MM.1S (cell line): ENCODE measurements at regions not wholly inside any gene's neighbourhood (a gene's known extent, or its start where the extent isn't known, plus 50 kb on each side); places are given as distances from the start of the nearest gene placed in this dataset.

ENCODE experiments used
- DNase-seq: peaks from one replicate; pipeline ENCODE4 v3.0.0-alpha.2; 2015
- H2AFZ ChIP-seq: fragments of 300-600 bp; sonication (generic); 2 replicates; pipeline ENCODE4 v1.6.0; 2016; ENCODE audit warnings: antibody characterized with exemption, low read length
- H3F3A ChIP-seq: fragments of 300-600 bp; sonication (generic); 2 replicates; pipeline ENCODE4 v1.6.1; 2016; ENCODE audit warnings: mild to moderate bottlenecking, antibody characterized with exemption, low read length, moderate library complexity, mixed read lengths; ENCODE audit not compliant: insufficient read depth
- H3K27ac ChIP-seq: fragments of 300-600 bp; sonication (generic); 2 replicates; pipeline ENCODE4 v1.5.1; 2016; ENCODE audit warnings: mild to moderate bottlenecking, low read length
- H3K27me3 ChIP-seq: fragments of 300-600 bp; sonication (generic); replicated peaks from 2 replicates; pipeline ENCODE4 v1.6.0; 2016; ENCODE audit warnings: low read length; ENCODE audit not compliant: insufficient read depth
- H3K36me3 ChIP-seq: fragments of 300-600 bp; sonication (generic); replicated peaks from 2 replicates; pipeline ENCODE4 v1.6.1; 2016; ENCODE audit warnings: mild to moderate bottlenecking, low read length, mixed read lengths; ENCODE audit not compliant: insufficient read depth
- H3K4me1 ChIP-seq: fragments of 300-600 bp; sonication (generic); 2 replicates; pipeline ENCODE4 v1.6.1; 2016; ENCODE audit warnings: low read length, mixed read lengths
- H3K4me2 ChIP-seq: fragments of 300-600 bp; sonication (generic); 2 replicates; pipeline ENCODE4 v1.6.0; 2016; ENCODE audit warnings: low read depth, low read length
- H3K4me3 ChIP-seq: fragments of 300-600 bp; sonication (generic); 2 replicates; pipeline ENCODE4 v1.5.1; 2016; ENCODE audit warnings: low read length, mixed read lengths
- H3K79me2 ChIP-seq: fragments of 300-600 bp; sonication (generic); 2 replicates; pipeline ENCODE4 v1.6.1; 2016; ENCODE audit warnings: mixed run types, low read length, mixed read lengths
- H3K9ac ChIP-seq: fragments of 300-600 bp; sonication (generic); 2 replicates; pipeline ENCODE4 v1.6.1; 2016; ENCODE audit warnings: low read length, mixed read lengths
- H3K9me2 ChIP-seq: fragments of 300-600 bp; sonication (generic); replicated peaks from 2 replicates; pipeline ENCODE4 v1.6.1; 2016; ENCODE audit warnings: mild to moderate bottlenecking, low read length, mixed read lengths; ENCODE audit not compliant: insufficient read depth
- H3K9me3 ChIP-seq: fragments of 300-600 bp; sonication (generic); replicated peaks from 2 replicates; pipeline ENCODE4 v1.6.1; 2016; ENCODE audit warnings: mild to moderate bottlenecking, low read length, mixed read lengths; ENCODE audit not compliant: insufficient read depth
- H4K20me1 ChIP-seq: fragments of 300-600 bp; sonication (generic); 2 replicates; pipeline ENCODE4 v1.6.1; 2016; ENCODE audit warnings: mild to moderate bottlenecking, low read length, moderate library complexity, mixed read lengths; ENCODE audit not compliant: insufficient read depth
- EZH2 ChIP-seq: fragments of 300-600 bp; sonication (generic); optimal IDR thresholded peaks from 2 replicates; pipeline ENCODE3; 2017; ENCODE audit warnings: low read depth, mild to moderate bottlenecking, antibody characterized with exemption, low read length, mixed read lengths
- EZH2phosphoT487 ChIP-seq: fragments of 300-600 bp; sonication (generic); IDR thresholded peaks from 2 replicates; pipeline ENCODE4 v1.6.1; 2018; ENCODE audit warnings: antibody characterized with exemption, low read length
- TF ChIP-seq, protein P1 (sequence below): fragments of 300-600 bp; sonication (generic); IDR thresholded peaks from 2 replicates; pipeline ENCODE4 v1.5.1; 2016; ENCODE audit warnings: antibody characterized with exemption, low read length, mixed read lengths

GRCh38 chr7:125358551-125359167 is 429.0 kb upstream of the POT1 start:
- no peak overlapping the region for H3K9ac ChIP-seq
- no peaks in the 10 kb centered on the region for H3K36me3 ChIP-seq
- H3K9me3 ChIP-seq: no peaks in the 10 kb centered on the region
- H2AFZ ChIP-seq: no peak overlapping the region
- H3K4me2 ChIP-seq: no peak overlapping the region
- TF ChIP-seq EZH2phosphoT487: no peak
- TF ChIP-seq, protein P1, sequence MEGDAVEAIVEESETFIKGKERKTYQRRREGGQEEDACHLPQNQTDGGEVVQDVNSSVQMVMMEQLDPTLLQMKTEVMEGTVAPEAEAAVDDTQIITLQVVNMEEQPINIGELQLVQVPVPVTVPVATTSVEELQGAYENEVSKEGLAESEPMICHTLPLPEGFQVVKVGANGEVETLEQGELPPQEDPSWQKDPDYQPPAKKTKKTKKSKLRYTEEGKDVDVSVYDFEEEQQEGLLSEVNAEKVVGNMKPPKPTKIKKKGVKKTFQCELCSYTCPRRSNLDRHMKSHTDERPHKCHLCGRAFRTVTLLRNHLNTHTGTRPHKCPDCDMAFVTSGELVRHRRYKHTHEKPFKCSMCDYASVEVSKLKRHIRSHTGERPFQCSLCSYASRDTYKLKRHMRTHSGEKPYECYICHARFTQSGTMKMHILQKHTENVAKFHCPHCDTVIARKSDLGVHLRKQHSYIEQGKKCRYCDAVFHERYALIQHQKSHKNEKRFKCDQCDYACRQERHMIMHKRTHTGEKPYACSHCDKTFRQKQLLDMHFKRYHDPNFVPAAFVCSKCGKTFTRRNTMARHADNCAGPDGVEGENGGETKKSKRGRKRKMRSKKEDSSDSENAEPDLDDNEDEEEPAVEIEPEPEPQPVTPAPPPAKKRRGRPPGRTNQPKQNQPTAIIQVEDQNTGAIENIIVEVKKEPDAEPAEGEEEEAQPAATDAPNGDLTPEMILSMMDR: no peak
- TF ChIP-seq EZH2: no peak
- no peak overlapping the region for H3K27ac ChIP-seq
- no peaks in the 10 kb centered on the region for H3F3A ChIP-seq
- H3K27me3 ChIP-seq: no peaks in the 10 kb centered on the region
- DNase-seq: no peak
- H3K4me1 ChIP-seq: no peaks in the 10 kb centered on the region
- H3K79me2 ChIP-seq: no peaks in the 10 kb centered on the region
- H4K20me1 ChIP-seq: no peaks in the 10 kb centered on the region
- no peaks in the 10 kb centered on the region for H3K9me2 ChIP-seq
- no peak overlapping the region for H3K4me3 ChIP-seq

- no peak overlapping the region for H3K9ac ChIP-seq
- DNase-seq: no peak
- no peaks in the 10 kb centered on the region for H3K9me2 ChIP-seq
Measured at GRCh38 chr7:125357676-125358455, 428.2 kb upstream of the POT1 start.

GRCh38 chr7:125355899-125356298 is 426.3 kb upstream of the POT1 start:
- Histone ChIP-seq H3K4me3 (no peak overlapping the region), H4K20me1 (no peaks in the 10 kb centered on the region), H2AFZ (no peak overlapping the region), H3K9ac (no peak overlapping the region), H3K79me2 (no peaks in the 10 kb centered on the region), H3K4me2 (no peak overlapping the region), H3K27ac (no peak overlapping the region), H3K9me3 (no peaks in the 10 kb centered on the region), H3K4me1 (no peaks in the 10 kb centered on the region), H3K27me3 (no peaks in the 10 kb centered on the region), H3K36me3 (no peaks in the 10 kb centered on the region), H3F3A (no peaks in the 10 kb centered on the region), H3K9me2 (no peaks in the 10 kb centered on the region)
- no peak for DNase-seq
- TF ChIP-seq, protein P1: no peak
- no peak for TF ChIP-seq EZH2
- TF ChIP-seq EZH2phosphoT487: no peak

More at GRCh38 chr7:125357676-125358455, 428.2 kb upstream of the POT1 start:
- H3K4me2 ChIP-seq: no peak overlapping the region
- H3K27ac ChIP-seq: no peak overlapping the region
- H3K4me1 ChIP-seq: no peaks in the 10 kb centered on the region
- TF ChIP-seq EZH2phosphoT487 (no peak), EZH2 (no peak)
- TF ChIP-seq, protein P1: no peak
- no peaks in the 10 kb centered on the region for H3K9me3 ChIP-seq
- no peaks in the 10 kb centered on the region for H4K20me1 ChIP-seq
- no peaks in the 10 kb centered on the region for H3F3A ChIP-seq
- H3K27me3 ChIP-seq: no peaks in the 10 kb centered on the region
- H2AFZ ChIP-seq: no peak overlapping the region
- H3K4me3 ChIP-seq: no peak overlapping the region
- no peaks in the 10 kb centered on the region for H3K36me3 ChIP-seq
- no peaks in the 10 kb centered on the region for H3K79me2 ChIP-seq
